WERI-Rb-1 (cell line): ENCODE measurements at regions not wholly inside any gene's neighbourhood (a gene's known extent, or its start where the extent isn't known, plus 50 kb on each side); places are given as distances from the start of the nearest gene placed in this dataset.

Source experiments
- DNase-seq: peaks from one replicate; pipeline ENCODE4 v3.0.0-alpha.2; 2020
- H3K27ac ChIP-seq: fragments of 250-450 bp; sonication (Bioruptor Pico); 2 replicates; pipeline ENCODE4 v1.5.1; 2020; ENCODE audit warnings: mild to moderate bottlenecking, moderate library complexity
- H3K27me3 ChIP-seq: fragments of 250-450 bp; sonication (Bioruptor Pico); 2 replicates; pipeline ENCODE4 v1.5.1; 2021; ENCODE audit warnings: mild to moderate bottlenecking, low read depth, moderate library complexity; ENCODE audit not compliant: insufficient read depth, severe bottlenecking
- H3K36me3 ChIP-seq: fragments of 250-450 bp; sonication (Bioruptor Pico); 2 replicates; pipeline ENCODE4 v1.5.1; 2020; ENCODE audit warnings: mild to moderate bottlenecking, moderate library complexity
- H3K4me3 ChIP-seq: 2 replicates; pipeline ENCODE4 v1.5.1; 2011; ENCODE audit warnings: low read depth, mild to moderate bottlenecking, control low read depth, low read length
- H3K9me3 ChIP-seq: fragments of 250-450 bp; sonication (Bioruptor Pico); 2 replicates; pipeline ENCODE4 v1.5.1; 2021; ENCODE audit warnings: mild to moderate bottlenecking, moderate library complexity; ENCODE audit not compliant: severe bottlenecking
- CTCF ChIP-seq: IDR thresholded peaks from 2 replicates; pipeline ENCODE4 v1.5.1; 2011; ENCODE audit warnings: low read depth, mild to moderate bottlenecking, control low read depth, inconsistent platforms, low read length

GRCh38 chr11:15534266-15534665 lies 419.5 kb downstream of the INSC start:
- DNase-seq: no peak

GRCh38 chr11:15535414-15535813 lies 420.7 kb downstream of the INSC start:
- Histone ChIP-seq H3K27ac (no peak overlapping the region), H3K4me3 (no peak overlapping the region), H3K9me3 (no peaks in the 10 kb centered on the region), H3K27me3 (peaks cover 23% of the 10 kb centered on the region), H3K36me3 (no peaks in the 10 kb centered on the region)
- DNase-seq: no peak
- no peak for TF ChIP-seq CTCF

More at GRCh38 chr11:15534266-15534665, 419.5 kb downstream of the INSC start:
- H3K36me3 ChIP-seq: no peaks in the 10 kb centered on the region
- H3K4me3 ChIP-seq: no peak overlapping the region
- TF ChIP-seq CTCF: no peak
- no peaks in the 10 kb centered on the region for H3K9me3 ChIP-seq
- H3K27ac ChIP-seq: no peak overlapping the region
- H3K27me3 ChIP-seq: peaks cover 22% of the 10 kb centered on the region

GRCh38 chr11:15536438-15536837 lies 421.7 kb downstream of the INSC start:
- Histone ChIP-seq H3K27me3 (peaks cover 28% of the 10 kb centered on the region), H3K27ac (no peak overlapping the region), H3K4me3 (no peak overlapping the region), H3K36me3 (no peaks in the 10 kb centered on the region), H3K9me3 (no peaks in the 10 kb centered on the region)
- no peak for TF ChIP-seq CTCF
- DNase-seq: no peak

- no peak for TF ChIP-seq CTCF
- H3K27ac ChIP-seq: no peak overlapping the region
- H3K4me3 ChIP-seq: no peak overlapping the region
- H3K9me3 ChIP-seq: no peaks in the 10 kb centered on the region
- H3K36me3 ChIP-seq: no peaks in the 10 kb centered on the region
- no peak for DNase-seq
- H3K27me3 ChIP-seq: peaks cover 41% of the 10 kb centered on the region
Measured at GRCh38 chr11:15539645-15540044, 424.9 kb downstream of the INSC start.

GRCh38 chr11:15541079-15541478 lies 426.4 kb downstream of the INSC start:
- no peaks in the 10 kb centered on the region for H3K9me3 ChIP-seq
- no peak for DNase-seq
- TF ChIP-seq CTCF: no peak
- no peak overlapping the region for H3K27ac ChIP-seq
- no peaks in the 10 kb centered on the region for H3K36me3 ChIP-seq
- peaks cover 41% of the 10 kb centered on the region for H3K27me3 ChIP-seq
- no peak overlapping the region for H3K4me3 ChIP-seq

- H3K9me3 ChIP-seq: no peaks in the 10 kb centered on the region
- no peak overlapping the region for H3K4me3 ChIP-seq
- no peaks in the 10 kb centered on the region for H3K36me3 ChIP-seq
- peaks cover 36% of the 10 kb centered on the region for H3K27me3 ChIP-seq
- TF ChIP-seq CTCF: no peak
- no peak for DNase-seq
- no peak overlapping the region for H3K27ac ChIP-seq
Measured at GRCh38 chr11:15544353-15544752, 429.6 kb downstream of the INSC start.
